ENCODE measurements at regions not wholly inside any gene's neighbourhood (a gene's known extent, or its start where the extent isn't known, plus 50 kb on each side); places are given as distances from the start of the nearest gene placed in this dataset.
"Not testable (repeated sequence)": the region's sequence is repeated elsewhere in the genome, so short reads cannot be mapped to it uniquely, and the experiment has no call there.

- DNase-seq (ENCODE audit: insufficient read length) = no peak
- TF ChIP-seq POLR2A (IDR thresholded peaks at IDR 0.05; ENCODE audit: low read depth, low read length) (no peak), TAF1 (IDR thresholded peaks at IDR 0.05; ENCODE audit: borderline replicate concordance, low read depth, low read length) (no peak), POLR2AphosphoS5 (IDR thresholded peaks at IDR 0.05; ENCODE audit: low read depth, low read length) (no peak)
- FAIRE-seq = no peak
These were observed 1014.3 kb downstream of the SLITRK5 start for GRCh38 chr13:88685459-88685858.

DNA sequence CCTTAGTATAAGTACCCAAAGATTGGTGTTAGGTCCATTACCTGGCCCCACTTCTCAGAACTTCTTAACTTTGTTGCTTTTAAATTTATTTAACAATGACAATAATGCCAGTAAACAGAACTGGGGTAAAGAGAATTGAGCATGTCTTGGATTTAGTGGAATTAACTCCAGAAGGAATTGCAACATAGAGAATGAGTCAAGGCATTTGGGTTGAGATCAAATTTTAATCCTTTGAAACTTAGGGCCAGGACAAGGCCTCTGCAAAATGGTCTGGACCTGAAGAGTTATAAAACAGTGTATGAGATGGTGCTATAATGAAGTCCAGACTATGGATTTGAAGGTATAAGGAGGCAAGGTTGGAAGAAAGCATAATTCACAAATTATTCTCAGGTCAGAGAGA is 1030.4 kb downstream of the SLITRK5 start:
- TF ChIP-seq POLR2AphosphoS5 (IDR thresholded peaks at IDR 0.05; ENCODE audit: low read depth, low read length) (no peak), TAF1 (IDR thresholded peaks at IDR 0.05; ENCODE audit: borderline replicate concordance, low read depth, low read length) (no peak), POLR2A (IDR thresholded peaks at IDR 0.05; ENCODE audit: low read depth, low read length) (no peak)
- FAIRE-seq (no peak), DNase-seq (ENCODE audit: insufficient read length) (no peak)

DNA sequence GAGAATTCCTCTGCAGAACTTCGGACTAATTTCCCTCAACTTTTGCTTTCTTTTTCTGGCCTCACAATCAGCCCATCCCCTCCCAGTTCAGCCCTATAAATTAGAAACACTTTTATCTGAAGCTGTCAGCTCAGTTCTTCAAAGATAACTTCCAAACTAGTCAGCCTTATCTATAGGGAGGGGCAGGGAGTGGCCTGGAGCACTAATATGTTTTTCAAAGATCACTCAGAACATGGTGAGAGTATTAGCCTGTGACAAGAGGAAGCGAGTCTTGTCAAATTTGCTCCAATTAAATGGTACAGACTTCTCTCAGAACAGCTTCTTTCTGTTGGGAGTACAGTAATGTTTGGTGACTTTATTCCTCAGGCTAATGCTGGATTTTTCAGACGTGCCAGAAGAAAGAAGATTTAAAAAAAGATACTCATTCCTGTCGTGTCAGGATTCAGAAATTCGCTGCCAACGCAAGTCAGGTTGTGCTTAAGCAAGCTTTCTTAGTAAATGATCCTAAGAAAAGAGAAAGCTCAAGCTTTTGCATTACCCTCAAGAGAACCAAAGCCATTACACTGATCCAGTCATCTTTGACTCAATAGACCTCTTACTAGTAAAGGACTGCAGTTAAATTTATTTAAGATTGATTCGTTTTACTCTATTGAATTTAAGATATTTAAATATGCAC is 1033.6 kb downstream of the SLITRK5 start:
- FAIRE-seq = no peak
- TF ChIP-seq POLR2AphosphoS5 (IDR thresholded peaks at IDR 0.05; ENCODE audit: low read depth, low read length) = no peak
- TF ChIP-seq POLR2A (IDR thresholded peaks at IDR 0.05; ENCODE audit: low read depth, low read length) = no peak
- TF ChIP-seq TAF1 (IDR thresholded peaks at IDR 0.05; ENCODE audit: borderline replicate concordance, low read depth, low read length) = no peak
- no peak for DNase-seq (ENCODE audit: insufficient read length)

DNA sequence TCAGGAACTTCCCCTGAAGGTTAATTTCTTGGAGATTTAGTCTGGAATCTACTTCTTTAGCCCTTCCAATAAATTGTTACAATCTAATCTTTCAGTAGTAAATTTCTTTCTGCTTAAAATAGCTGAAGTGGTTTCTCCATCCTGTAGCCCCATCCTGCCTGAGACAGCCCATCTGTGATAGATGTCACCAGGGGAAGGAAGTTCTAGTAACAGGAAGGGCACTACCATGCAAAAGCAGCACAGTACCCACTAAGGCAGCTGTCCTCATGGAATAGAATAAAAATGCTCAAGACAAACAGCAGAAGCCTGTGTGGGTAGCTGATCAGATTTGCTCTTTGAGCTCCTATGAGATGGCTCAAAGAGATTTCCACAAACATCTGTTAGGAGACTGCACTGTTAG is 1036.5 kb downstream of the SLITRK5 start:
- DNase-seq (ENCODE audit: insufficient read length) (no peak), FAIRE-seq (no peak)
- no peak for TF ChIP-seq POLR2A (IDR thresholded peaks at IDR 0.05; ENCODE audit: low read depth, low read length)
- no peak for TF ChIP-seq POLR2AphosphoS5 (IDR thresholded peaks at IDR 0.05; ENCODE audit: low read depth, low read length)
- no peak for TF ChIP-seq TAF1 (IDR thresholded peaks at IDR 0.05; ENCODE audit: borderline replicate concordance, low read depth, low read length)

DNA sequence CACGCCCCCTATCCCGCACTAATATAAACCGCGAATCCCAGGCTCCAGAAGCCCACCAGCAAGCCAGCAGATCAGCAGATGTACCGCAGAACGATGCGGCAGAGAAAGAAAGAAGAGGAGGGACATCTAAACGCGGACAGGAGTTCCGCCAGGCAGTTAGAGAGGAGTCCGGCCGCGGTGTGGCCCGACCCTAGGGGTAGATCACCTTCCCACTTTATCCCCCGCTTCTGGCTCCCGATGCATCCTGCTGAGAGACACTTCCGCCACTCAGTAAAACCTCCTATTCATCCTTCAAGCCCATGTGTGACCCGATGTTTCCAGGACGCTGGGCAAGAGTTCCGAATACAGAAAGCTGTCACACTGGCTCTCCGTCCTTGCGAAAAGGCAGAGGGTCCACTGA is 1046.8 kb downstream of the SLITRK5 start:
- TF ChIP-seq POLR2AphosphoS5 (IDR thresholded peaks at IDR 0.05; ENCODE audit: low read depth, low read length) (no peak), POLR2A (IDR thresholded peaks at IDR 0.05; ENCODE audit: low read depth, low read length) (no peak), TAF1 (IDR thresholded peaks at IDR 0.05; ENCODE audit: borderline replicate concordance, low read depth, low read length) (no peak)
- DNase-seq (ENCODE audit: insufficient read length) (no peak), FAIRE-seq (no peak)

GRCh38 chr13:88718781-88719180 is 1047.6 kb downstream of the SLITRK5 start:
- FAIRE-seq = no peak

GRCh38 chr13:88726075-88726474 is 1054.9 kb downstream of the SLITRK5 start:
- no peak for DNase-seq (ENCODE audit: insufficient read length)
- no peak for TF ChIP-seq POLR2A (IDR thresholded peaks at IDR 0.05; ENCODE audit: low read depth, low read length)
- no peak for TF ChIP-seq TAF1 (IDR thresholded peaks at IDR 0.05; ENCODE audit: borderline replicate concordance, low read depth, low read length)
- TF ChIP-seq POLR2AphosphoS5 (IDR thresholded peaks at IDR 0.05; ENCODE audit: low read depth, low read length) = no peak
- FAIRE-seq = no peak

More at GRCh38 chr13:88718781-88719180, 1047.6 kb downstream of the SLITRK5 start:
- DNase-seq (ENCODE audit: insufficient read length) = no peak
- TF ChIP-seq POLR2AphosphoS5 (IDR thresholded peaks at IDR 0.05; ENCODE audit: low read depth, low read length) (no peak), TAF1 (IDR thresholded peaks at IDR 0.05; ENCODE audit: borderline replicate concordance, low read depth, low read length) (no peak), POLR2A (IDR thresholded peaks at IDR 0.05; ENCODE audit: low read depth, low read length) (no peak)

GRCh38 chr13:88727236-88727635 is 1056.1 kb downstream of the SLITRK5 start:
- FAIRE-seq = not testable (repeated sequence)

GRCh38 chr13:88729605-88730004 is 1058.4 kb downstream of the SLITRK5 start:
- no peak for TF ChIP-seq POLR2A (IDR thresholded peaks at IDR 0.05; ENCODE audit: low read depth, low read length)
- no peak for TF ChIP-seq POLR2AphosphoS5 (IDR thresholded peaks at IDR 0.05; ENCODE audit: low read depth, low read length)
- no peak for TF ChIP-seq TAF1 (IDR thresholded peaks at IDR 0.05; ENCODE audit: borderline replicate concordance, low read depth, low read length)
- FAIRE-seq (no peak), DNase-seq (ENCODE audit: insufficient read length) (no peak)

More at GRCh38 chr13:88727236-88727635, 1056.1 kb downstream of the SLITRK5 start:
- not testable (repeated sequence) for DNase-seq (ENCODE audit: insufficient read length)

GRCh38 chr13:88736026-88736425 is 1064.9 kb downstream of the SLITRK5 start:
- no peak for TF ChIP-seq POLR2AphosphoS5 (IDR thresholded peaks at IDR 0.05; ENCODE audit: low read depth, low read length)
- no peak for TF ChIP-seq POLR2A (IDR thresholded peaks at IDR 0.05; ENCODE audit: low read depth, low read length)
- no peak for TF ChIP-seq TAF1 (IDR thresholded peaks at IDR 0.05; ENCODE audit: borderline replicate concordance, low read depth, low read length)
- no peak for FAIRE-seq
- no peak for DNase-seq (ENCODE audit: insufficient read length)

GRCh38 chr13:88739195-88739594 is 1068.0 kb downstream of the SLITRK5 start:
- TF ChIP-seq TAF1 (IDR thresholded peaks at IDR 0.05; ENCODE audit: borderline replicate concordance, low read depth, low read length) (no peak), POLR2AphosphoS5 (IDR thresholded peaks at IDR 0.05; ENCODE audit: low read depth, low read length) (no peak), POLR2A (IDR thresholded peaks at IDR 0.05; ENCODE audit: low read depth, low read length) (no peak)
- DNase-seq (ENCODE audit: insufficient read length) (no peak), FAIRE-seq (no peak)

DNA sequence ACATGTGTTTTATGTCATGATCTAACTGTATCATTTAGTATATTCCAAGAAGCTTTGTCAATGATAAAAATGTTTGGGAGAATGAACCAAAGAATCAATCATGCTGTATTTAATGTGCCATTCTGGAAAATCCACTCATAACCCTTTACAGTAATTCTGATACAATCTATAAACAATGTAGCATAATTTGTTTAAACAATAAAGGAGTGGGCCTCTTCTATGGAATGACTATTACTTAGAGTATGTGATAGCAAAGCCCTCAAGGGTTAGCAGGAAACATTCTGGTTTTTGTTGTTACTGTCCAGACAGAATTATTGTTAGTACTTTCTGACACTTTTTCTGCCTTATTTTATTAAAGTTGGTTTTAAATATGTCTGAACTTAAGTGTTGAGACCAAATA is 1073.1 kb downstream of the SLITRK5 start:
- no peak for FAIRE-seq

More for the DNA sequence above, 1073.1 kb downstream of the SLITRK5 start:
- DNase-seq (ENCODE audit: insufficient read length) = no peak
- TF ChIP-seq POLR2A (IDR thresholded peaks at IDR 0.05; ENCODE audit: low read depth, low read length) (no peak), TAF1 (IDR thresholded peaks at IDR 0.05; ENCODE audit: borderline replicate concordance, low read depth, low read length) (no peak), POLR2AphosphoS5 (IDR thresholded peaks at IDR 0.05; ENCODE audit: low read depth, low read length) (no peak)

Measured in GM12892 (cell line).